Stimulated activated CD8-positive, alpha-beta memory T cell treated with anti-CD3 and anti-CD28 coated beads, Interleukin-4, amount 100 ng/mL, for 4 hours (primary cell): ENCODE measurements at regions not wholly inside any gene's neighbourhood (a gene's known extent, or its start where the extent isn't known, plus 50 kb on each side); places are given as distances from the start of the nearest gene placed in this dataset.
"Not testable (repeated sequence)": the region's sequence is repeated elsewhere in the genome, so short reads cannot be mapped to it uniquely, and the experiment has no call there.

Experiments used
- DNase-seq, 2 donors: peaks; one replicate each; pipeline ENCODE4 v3.0.0-alpha.2; 2020; ENCODE audit warnings: low read depth in 2 of 2, low spot score in 1 of 2

- no peak for DNase-seq
Observed at GRCh38 chr12:24679126-24679525, 269.8 kb downstream of the BCAT1 start.

- no peak for DNase-seq
Observed at GRCh38 chr12:24678436-24678835, 270.5 kb downstream of the BCAT1 start.

DNA sequence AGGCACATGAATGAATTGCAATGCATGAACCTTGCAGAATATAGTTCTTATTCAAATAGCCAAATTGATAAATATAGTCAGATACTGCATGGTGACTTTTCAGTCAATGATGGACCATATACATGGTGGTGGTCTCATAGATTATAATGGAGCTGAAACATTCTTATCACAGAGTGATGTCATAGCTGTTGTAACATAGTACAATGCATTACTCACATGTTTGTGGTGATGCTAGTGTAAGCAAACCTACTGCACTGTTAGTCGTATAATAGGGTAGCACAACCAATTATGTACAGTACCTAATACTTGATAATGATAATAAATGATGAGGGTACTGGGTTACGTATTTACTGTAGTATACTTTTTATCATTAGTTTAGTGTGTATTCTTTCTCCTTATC is 280.3 kb downstream of the BCAT1 start:
- DNase-seq = no peak

- DNase-seq = no peak
Observed at GRCh38 chr12:24664161-24664880, 284.6 kb downstream of the BCAT1 start.

DNA sequence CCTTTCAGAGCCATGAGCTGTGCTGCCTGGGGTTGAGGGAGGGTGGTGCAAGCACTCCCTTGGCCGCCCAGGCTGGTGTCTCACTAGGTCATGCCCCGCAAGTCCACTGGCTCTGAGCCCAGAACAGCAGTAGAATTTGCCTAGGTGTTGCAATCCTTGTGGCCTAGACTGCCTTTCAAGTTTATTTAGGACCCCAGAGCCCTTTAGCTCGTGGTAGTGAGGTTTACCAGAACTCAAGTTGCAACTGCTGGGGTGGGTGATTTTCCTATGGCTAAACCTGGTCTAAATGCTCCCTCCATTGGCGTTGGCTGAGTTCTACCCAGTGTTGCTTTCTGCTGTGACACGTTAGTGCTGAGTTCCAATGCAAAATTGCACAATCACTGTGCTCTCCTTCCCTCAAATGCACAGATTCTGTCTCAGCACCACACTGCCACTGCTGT is 287.2 kb downstream of the BCAT1 start:
- DNase-seq = no peak

- DNase-seq = no peak
Observed at GRCh38 chr12:24659016-24659415, 289.9 kb downstream of the BCAT1 start.

- not testable (repeated sequence) for DNase-seq
Observed at GRCh38 chr12:24654344-24654743, 294.6 kb downstream of the BCAT1 start.

DNA sequence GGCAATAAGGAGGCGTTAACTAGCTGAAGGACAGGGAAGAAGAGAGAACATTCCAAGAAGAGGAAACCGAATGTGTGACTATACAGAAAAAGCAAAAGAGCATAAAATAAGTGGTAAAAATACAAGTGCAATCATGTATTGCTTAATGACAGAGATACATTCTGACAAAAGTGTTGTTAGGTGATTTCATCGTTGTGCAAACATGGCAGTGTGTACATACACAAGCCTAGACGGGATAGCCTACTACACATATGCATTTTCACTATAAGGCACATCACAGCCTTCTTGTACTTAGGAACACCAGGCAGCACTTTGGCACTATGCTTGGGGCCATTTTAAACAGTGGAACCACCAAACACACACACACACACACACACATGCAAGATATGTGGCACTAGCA is 299.3 kb downstream of the BCAT1 start:
- DNase-seq = no peak

GRCh38 chr12:24649209-24649608 is 299.7 kb downstream of the BCAT1 start:
- no peak for DNase-seq

DNA sequence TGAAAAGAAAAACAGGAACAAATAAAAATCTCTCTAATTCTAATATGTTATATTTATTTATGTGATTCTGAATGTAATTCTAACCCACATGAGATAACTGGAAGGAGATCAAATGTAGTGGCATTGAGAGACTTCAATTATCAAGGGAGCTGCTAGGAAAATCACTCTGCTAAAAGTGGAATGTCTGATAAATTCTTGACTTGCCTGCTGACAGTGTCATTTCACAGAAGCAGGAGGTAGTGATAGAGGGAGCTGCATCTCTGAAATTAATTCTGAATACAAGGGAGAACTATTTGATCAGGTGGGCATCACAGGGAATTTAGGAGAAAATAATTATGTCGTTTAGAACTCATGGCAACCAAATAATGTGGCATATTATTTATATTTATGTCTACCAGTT is 303.6 kb downstream of the BCAT1 start:
- DNase-seq = no peak

- DNase-seq = no peak
Observed at GRCh38 chr12:24643120-24644119, 305.5 kb downstream of the BCAT1 start.

- no peak for DNase-seq
Observed at GRCh38 chr12:24639641-24640040, 309.3 kb downstream of the BCAT1 start.

DNA sequence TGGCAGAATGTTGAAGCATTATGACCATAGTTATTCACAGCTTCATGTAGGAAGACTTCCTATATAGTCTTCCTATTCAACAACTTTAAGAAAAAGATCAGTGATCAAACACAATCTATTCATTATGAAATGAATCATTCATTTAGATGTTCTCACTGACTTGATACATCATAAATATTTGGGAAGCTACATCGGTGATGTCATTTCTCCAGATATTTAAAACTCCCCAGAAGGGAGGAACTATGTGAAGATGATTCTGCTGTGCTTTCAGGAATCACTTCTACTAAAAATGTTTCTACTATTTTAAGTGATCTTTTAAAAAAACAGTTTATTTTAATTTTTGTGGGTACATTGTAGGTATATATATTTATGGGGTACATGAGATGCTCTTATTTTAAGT is 316.4 kb downstream of the BCAT1 start:
- DNase-seq = no peak

DNA sequence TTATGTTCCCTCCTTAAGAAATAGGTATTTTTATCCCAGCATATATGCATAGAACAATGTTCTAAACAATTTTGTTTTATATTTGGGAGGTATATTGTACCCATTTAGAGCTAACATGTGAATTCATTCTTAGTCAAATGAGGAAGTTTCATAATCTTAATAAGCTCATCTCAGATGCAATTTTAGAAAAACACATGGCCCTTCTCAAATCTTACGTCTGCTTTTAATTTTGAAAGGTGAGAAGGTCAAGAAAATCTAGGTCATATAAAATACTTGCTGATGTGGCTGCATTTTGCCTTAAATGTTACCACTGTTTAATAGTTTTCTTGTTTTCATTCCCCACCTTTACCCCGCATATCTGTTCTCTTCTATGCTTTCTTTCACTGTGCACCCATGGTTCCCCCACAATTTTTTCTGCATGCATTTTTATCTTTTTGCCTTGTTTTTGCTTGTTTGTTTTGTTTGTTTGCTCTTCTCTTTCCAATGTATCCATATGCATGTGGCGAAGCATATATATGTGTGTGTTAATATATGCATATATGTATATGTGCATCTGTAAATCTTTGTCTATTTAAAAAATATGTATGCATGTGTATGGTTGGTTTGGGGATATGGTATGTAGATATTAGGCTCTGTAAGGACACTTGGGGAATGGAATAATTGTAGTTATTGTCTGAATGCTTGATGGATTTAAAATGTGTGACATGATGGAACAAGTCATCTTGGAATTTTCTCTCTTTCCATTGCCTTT is 317.1 kb downstream of the BCAT1 start:
- no peak for DNase-seq

- no peak for DNase-seq
Observed at GRCh38 chr12:24630856-24631255, 318.0 kb downstream of the BCAT1 start.

DNA sequence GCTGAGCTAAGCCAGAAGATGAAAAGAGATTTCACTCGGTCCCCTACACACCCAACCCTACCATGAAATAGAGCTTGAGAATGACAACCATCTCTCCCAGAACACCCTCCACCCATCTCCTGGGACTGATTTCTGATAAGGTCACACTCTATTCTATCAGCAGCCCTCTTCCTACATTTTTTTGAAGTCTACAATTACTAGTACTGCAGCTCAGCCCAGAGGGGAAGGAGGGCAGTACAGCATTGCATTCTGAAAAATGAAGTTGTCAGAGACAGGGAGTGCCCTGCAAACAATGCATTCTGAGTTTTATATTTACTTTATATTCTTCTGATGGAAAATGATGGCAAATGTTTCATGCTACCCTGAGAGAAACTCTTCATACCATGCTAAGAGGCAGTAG is 318.5 kb downstream of the BCAT1 start:
- no peak for DNase-seq

GRCh38 chr12:24625103-24625502 is 323.8 kb downstream of the BCAT1 start:
- no peak for DNase-seq

DNA sequence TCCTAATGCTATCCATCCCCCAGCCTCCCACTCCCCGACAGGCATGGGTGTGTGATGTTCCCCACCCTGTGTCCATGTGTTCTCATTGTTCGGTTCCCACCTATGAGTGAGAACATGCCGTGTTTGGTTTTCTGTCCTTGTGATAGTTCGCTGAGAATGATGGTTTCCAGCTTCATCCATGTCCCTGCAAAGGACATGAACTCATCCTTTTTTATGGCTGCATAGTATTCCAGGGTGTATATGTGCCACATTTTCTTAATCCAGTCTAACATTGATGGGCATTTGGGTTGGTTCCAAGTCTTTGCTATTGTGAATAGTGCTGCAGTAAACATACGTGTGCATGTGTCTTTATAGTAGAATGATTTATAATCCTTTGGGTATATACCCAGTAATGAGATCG is 328.9 kb downstream of the BCAT1 start:
- DNase-seq = not testable (repeated sequence)

DNA sequence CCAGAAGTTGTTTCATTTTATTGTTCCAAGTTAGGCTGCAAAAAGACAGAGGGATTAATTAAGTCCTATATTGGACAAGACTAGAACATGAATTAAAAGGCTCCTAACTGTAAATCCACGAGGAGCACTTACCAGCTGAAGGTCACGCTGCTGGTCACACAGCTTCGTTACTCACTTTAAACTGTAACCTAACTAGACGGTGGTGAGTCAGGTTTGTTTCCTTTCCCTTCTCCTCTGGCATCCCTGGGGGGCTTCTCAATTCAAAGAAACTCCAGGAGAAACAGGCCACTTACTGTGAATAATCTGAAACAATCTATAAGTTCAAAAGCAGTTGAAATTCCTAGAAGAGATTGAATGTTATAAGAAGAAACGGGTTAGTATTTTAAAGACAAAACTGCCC is 331.4 kb downstream of the BCAT1 start:
- no peak for DNase-seq

DNA sequence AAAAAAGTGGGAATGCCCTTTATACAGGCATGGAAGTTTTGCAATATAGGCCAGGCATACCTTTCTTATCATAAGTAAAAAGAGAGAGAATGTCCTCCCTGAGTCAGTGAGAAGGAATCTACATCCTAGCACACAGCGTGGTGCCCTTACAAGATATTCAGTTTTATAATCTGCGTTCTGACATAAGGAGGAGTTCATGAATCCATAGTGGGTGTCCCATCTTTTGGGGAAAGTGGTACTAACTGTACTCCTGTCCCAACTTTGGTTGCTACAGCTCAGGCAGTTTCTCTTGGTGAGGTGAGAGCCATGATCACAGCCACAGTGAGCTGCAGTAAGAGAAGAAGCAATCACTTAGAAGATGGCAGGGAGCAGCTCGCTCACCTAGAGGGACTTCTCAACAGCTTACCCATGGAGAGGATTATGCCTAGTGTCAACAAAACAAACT is 332.9 kb downstream of the BCAT1 start:
- no peak for DNase-seq

GRCh38 chr12:24608637-24609285 is 340.1 kb downstream of the BCAT1 start:
- no peak for DNase-seq
